CD4-positive, CD25-positive, alpha-beta regulatory T cell (primary cell): ENCODE measurements at regions not wholly inside any gene's neighbourhood (a gene's known extent, or its start where the extent isn't known, plus 50 kb on each side); places are given as distances from the start of the nearest gene placed in this dataset.

Source experiments
- ATAC-seq, 2 donors: fragments of 150-1000 bp; cut with Tn5 transposase; one replicate each; pipeline ENCODE4 v1.10.0; 2021; ENCODE audit warnings: low read depth in 2 of 2, moderate number of reproducible peaks in 2 of 2, moderate library complexity in 1 of 2
- DNase-seq, 3 donors: peaks; one replicate each; pipeline versions ENCODE4 v3.0.0 to v3.0.0-alpha.2; 2012 to 2022; ENCODE audit warnings: mixed read lengths in 1 of 3
- H3K27ac ChIP-seq: one replicate; pipeline ENCODE4 v1.7.0; 2013; ENCODE audit warnings: mild to moderate bottlenecking, low read length; ENCODE audit not compliant: insufficient read depth, poor library complexity, severe bottlenecking
- H3K27me3 ChIP-seq: one replicate; pipeline ENCODE4 v1.7.0; 2013; ENCODE audit warnings: low read length; ENCODE audit not compliant: control insufficient read depth, insufficient read depth
- H3K36me3 ChIP-seq: one replicate; pipeline ENCODE4 v1.7.0; 2013; ENCODE audit warnings: mild to moderate bottlenecking, low read length, moderate library complexity; ENCODE audit not compliant: control insufficient read depth, insufficient read depth
- H3K4me1 ChIP-seq: 2 replicates; pipeline ENCODE4 v1.7.0; 2013; ENCODE audit warnings: mild to moderate bottlenecking, low read length; ENCODE audit not compliant: insufficient read depth, control insufficient read depth, poor library complexity, severe bottlenecking
- H3K4me3 ChIP-seq: one replicate; pipeline ENCODE4 v1.7.0; 2013; ENCODE audit warnings: low read depth, mild to moderate bottlenecking, low read length, moderate library complexity
- H3K9me3 ChIP-seq, 2 experiments: 1 replicate in 1 of 2; 2 replicates in 1 of 2; pipeline ENCODE4 v1.7.0; 2013; ENCODE audit warnings: low read length in 2 of 2, mild to moderate bottlenecking in 1 of 2, moderate library complexity in 1 of 2; ENCODE audit not compliant: control insufficient read depth in 2 of 2
- H3K27ac Mint-ChIP-seq, 3 donors: one replicate each; pipeline ENCODE4 v1.8.0; 2020 to 2022; ENCODE audit warnings: mild to moderate bottlenecking in 3 of 3, mixed read lengths in 3 of 3, moderate library complexity in 2 of 3
- H3K27me3 Mint-ChIP-seq: one replicate; pipeline ENCODE4 v1.8.0; 2022; ENCODE audit warnings: mild to moderate bottlenecking, mixed read lengths
- H3K36me3 Mint-ChIP-seq: one replicate; pipeline ENCODE4 v1.8.0; 2020; ENCODE audit warnings: mixed read lengths
- H3K4me1 Mint-ChIP-seq, 4 donors: one replicate each; pipeline ENCODE4 v1.8.0; 2020 to 2022; ENCODE audit warnings: mixed read lengths in 4 of 4, mild to moderate bottlenecking in 1 of 4
- H3K4me3 Mint-ChIP-seq, 4 donors: one replicate each; pipeline ENCODE4 v1.8.0; 2020 to 2022; ENCODE audit warnings: mild to moderate bottlenecking in 4 of 4, mixed read lengths in 4 of 4, moderate library complexity in 3 of 4
- H3K9me3 Mint-ChIP-seq, 7 donors: one replicate each; pipeline ENCODE4 v1.8.0; 2020 to 2022; ENCODE audit warnings: mixed read lengths in 7 of 7, mild to moderate bottlenecking in 3 of 7, moderate library complexity in 2 of 7

DNA sequence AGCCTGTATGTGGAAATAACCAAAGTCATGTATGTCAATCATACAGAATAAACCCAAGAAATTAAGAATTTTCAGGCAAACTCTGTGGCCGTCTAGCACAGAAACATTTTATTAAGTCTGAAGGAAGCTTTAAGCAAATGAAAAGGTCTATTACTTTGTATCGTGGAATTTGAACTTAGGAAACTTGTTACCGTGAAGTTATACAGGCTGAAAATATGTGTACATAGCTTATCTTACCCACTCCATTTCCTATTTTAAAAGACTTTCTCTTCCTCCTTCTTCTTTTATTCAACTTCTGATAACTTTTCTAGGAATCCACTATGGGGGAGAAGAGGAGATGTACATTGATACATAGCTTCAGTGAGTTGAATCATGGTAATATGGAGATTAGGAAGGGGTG lies 108.3 kb downstream of the AGTR2 start:
- no peaks in the 10 kb centered on the region for H3K4me1 ChIP-seq
- Mint-ChIP-seq H3K4me3 (no peak overlapping the region), H3K9me3 (peaks cover 0 to 4% (median 2%) of the 10 kb centered on the region in 7 donors), H3K27me3 (no peaks in the 10 kb centered on the region), H3K27ac (no peak overlapping the region), H3K4me1 (no peaks in the 10 kb centered on the region), H3K36me3 (no peaks in the 10 kb centered on the region)
- no peaks in the 10 kb centered on the region for H3K36me3 ChIP-seq
- no peaks in the 10 kb centered on the region for H3K27me3 ChIP-seq
- DNase-seq (no peak), ATAC-seq (no peak)
- no peaks in the 10 kb centered on the region for H3K9me3 ChIP-seq
- no peak overlapping the region for H3K4me3 ChIP-seq
- H3K27ac ChIP-seq: no peak overlapping the region

GRCh38 chrX:116281106-116281505 lies 110.6 kb downstream of the AGTR2 start:
- no peaks in the 10 kb centered on the region for H3K36me3 Mint-ChIP-seq
- ATAC-seq: no peak
- Histone ChIP-seq H3K36me3 (no peaks in the 10 kb centered on the region), H3K27ac (no peak overlapping the region), H3K9me3 (no peaks in the 10 kb centered on the region), H3K27me3 (no peaks in the 10 kb centered on the region), H3K4me3 (no peak overlapping the region), H3K4me1 (no peaks in the 10 kb centered on the region)
- no peak overlapping the region for H3K27ac Mint-ChIP-seq
- no peaks in the 10 kb centered on the region for H3K4me1 Mint-ChIP-seq
- no peak overlapping the region for H3K4me3 Mint-ChIP-seq
- no peaks in the 10 kb centered on the region for H3K27me3 Mint-ChIP-seq
- peaks cover 0 to 4% (median 1%) of the 10 kb centered on the region in 7 donors for H3K9me3 Mint-ChIP-seq
- no peak for DNase-seq

- no peak for DNase-seq
- Mint-ChIP-seq H3K9me3 (peaks cover 0 to 4% (median 1%) of the 10 kb centered on the region in 7 donors), H3K27ac (no peak overlapping the region), H3K4me1 (no peaks in the 10 kb centered on the region), H3K36me3 (no peaks in the 10 kb centered on the region), H3K4me3 (no peak overlapping the region), H3K27me3 (no peaks in the 10 kb centered on the region)
- H3K36me3 ChIP-seq: no peaks in the 10 kb centered on the region
- H3K9me3 ChIP-seq: no peaks in the 10 kb centered on the region
- H3K27me3 ChIP-seq: no peaks in the 10 kb centered on the region
- ATAC-seq: no peak
- H3K27ac ChIP-seq: no peak overlapping the region
- no peak overlapping the region for H3K4me3 ChIP-seq
- H3K4me1 ChIP-seq: no peaks in the 10 kb centered on the region
Observed at GRCh38 chrX:116282751-116283150, 112.2 kb downstream of the AGTR2 start.

DNA sequence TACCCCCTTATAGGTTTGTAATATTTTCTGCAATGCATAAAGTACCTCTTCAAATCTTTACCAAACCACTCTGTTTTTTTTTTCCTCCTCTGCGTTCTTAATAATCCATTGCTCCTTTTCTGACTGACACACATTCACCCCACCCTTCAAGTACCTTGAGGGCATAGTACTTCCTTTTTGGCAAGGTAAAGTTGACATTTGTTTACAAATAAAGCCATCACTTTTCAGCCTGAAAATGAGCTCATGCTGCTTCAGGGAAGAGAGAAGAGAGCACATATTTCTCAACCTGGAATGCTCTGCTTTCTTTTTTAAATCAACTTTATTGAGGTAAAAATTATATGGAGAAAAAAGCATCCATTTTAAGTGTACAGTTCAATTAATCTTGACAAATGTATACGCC lies 113.9 kb downstream of the AGTR2 start:
- Mint-ChIP-seq H3K4me3 (no peak overlapping the region), H3K27ac (no peak overlapping the region), H3K36me3 (no peaks in the 10 kb centered on the region), H3K9me3 (peaks cover 0 to 7% (median 1%) of the 10 kb centered on the region in 7 donors), H3K27me3 (no peaks in the 10 kb centered on the region), H3K4me1 (no peaks in the 10 kb centered on the region)
- Histone ChIP-seq H3K27ac (no peak overlapping the region), H3K4me3 (no peak overlapping the region), H3K9me3 (no peaks in the 10 kb centered on the region), H3K4me1 (no peaks in the 10 kb centered on the region), H3K27me3 (no peaks in the 10 kb centered on the region), H3K36me3 (no peaks in the 10 kb centered on the region)
- DNase-seq (no peak), ATAC-seq (no peak)

GRCh38 chrX:116285501-116285900 lies 115.0 kb downstream of the AGTR2 start:
- no peak for ATAC-seq
- H3K9me3 ChIP-seq: no peaks in the 10 kb centered on the region
- H3K4me3 ChIP-seq: no peak overlapping the region
- H3K27me3 ChIP-seq: no peaks in the 10 kb centered on the region
- Mint-ChIP-seq H3K4me3 (no peak overlapping the region), H3K9me3 (peaks cover 0 to 6% (median 0%) of the 10 kb centered on the region in 7 donors), H3K27ac (no peak overlapping the region), H3K4me1 (no peaks in the 10 kb centered on the region), H3K27me3 (no peaks in the 10 kb centered on the region), H3K36me3 (no peaks in the 10 kb centered on the region)
- H3K27ac ChIP-seq: no peak overlapping the region
- no peak for DNase-seq
- H3K4me1 ChIP-seq: no peaks in the 10 kb centered on the region
- no peaks in the 10 kb centered on the region for H3K36me3 ChIP-seq

GRCh38 chrX:116289592-116289991 lies 119.0 kb downstream of the AGTR2 start:
- DNase-seq (no peak), ATAC-seq (no peak)
- Histone ChIP-seq H3K4me1 (no peaks in the 10 kb centered on the region), H3K9me3 (no peaks in the 10 kb centered on the region), H3K27ac (no peak overlapping the region), H3K27me3 (no peaks in the 10 kb centered on the region), H3K4me3 (no peak overlapping the region), H3K36me3 (no peaks in the 10 kb centered on the region)
- H3K36me3 Mint-ChIP-seq: no peaks in the 10 kb centered on the region
- peaks cover 0 to 4% (median 0%) of the 10 kb centered on the region in 7 donors for H3K9me3 Mint-ChIP-seq
- H3K27ac Mint-ChIP-seq: no peak overlapping the region
- H3K4me3 Mint-ChIP-seq: no peak overlapping the region
- H3K27me3 Mint-ChIP-seq: no peaks in the 10 kb centered on the region
- H3K4me1 Mint-ChIP-seq: no peaks in the 10 kb centered on the region

GRCh38 chrX:116290359-116290758 lies 119.8 kb downstream of the AGTR2 start:
- H3K27ac Mint-ChIP-seq: no peak overlapping the region
- Histone ChIP-seq H3K4me1 (no peaks in the 10 kb centered on the region), H3K9me3 (no peaks in the 10 kb centered on the region), H3K4me3 (no peak overlapping the region), H3K27me3 (no peaks in the 10 kb centered on the region), H3K27ac (no peak overlapping the region), H3K36me3 (no peaks in the 10 kb centered on the region)
- DNase-seq (no peak), ATAC-seq (no peak)
- peaks cover 0 to 5% (median 0%) of the 10 kb centered on the region in 7 donors for H3K9me3 Mint-ChIP-seq
- H3K4me1 Mint-ChIP-seq: no peaks in the 10 kb centered on the region
- no peak overlapping the region for H3K4me3 Mint-ChIP-seq
- no peaks in the 10 kb centered on the region for H3K36me3 Mint-ChIP-seq
- no peaks in the 10 kb centered on the region for H3K27me3 Mint-ChIP-seq

DNA sequence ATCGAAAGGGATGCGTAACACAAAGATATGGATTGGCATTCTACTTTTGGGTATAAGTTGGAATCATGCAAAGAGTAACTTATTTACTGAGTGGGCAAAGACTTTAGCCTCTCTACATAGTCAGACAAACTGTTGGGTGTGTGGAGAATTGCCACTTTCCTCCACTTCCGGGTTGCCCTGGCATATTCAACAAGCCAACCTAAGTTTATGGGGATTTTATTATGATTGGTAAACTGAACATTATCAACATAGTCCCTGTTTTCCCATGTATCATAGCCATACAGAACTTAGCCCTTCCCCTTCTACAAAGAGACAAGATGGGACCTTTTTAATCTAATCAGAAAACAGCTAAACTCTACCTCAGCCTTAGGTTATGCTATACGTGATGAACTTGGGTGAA lies 121.6 kb downstream of the AGTR2 start:
- no peak for ATAC-seq

More for the DNA sequence above, 121.6 kb downstream of the AGTR2 start:
- Mint-ChIP-seq H3K27me3 (no peaks in the 10 kb centered on the region), H3K9me3 (peaks cover 0 to 7% (median 0%) of the 10 kb centered on the region in 7 donors), H3K4me3 (no peak overlapping the region), H3K4me1 (no peaks in the 10 kb centered on the region), H3K36me3 (no peaks in the 10 kb centered on the region), H3K27ac (no peak overlapping the region)
- Histone ChIP-seq H3K4me1 (no peaks in the 10 kb centered on the region), H3K4me3 (no peak overlapping the region), H3K9me3 (no peaks in the 10 kb centered on the region), H3K36me3 (no peaks in the 10 kb centered on the region), H3K27ac (no peak overlapping the region), H3K27me3 (no peaks in the 10 kb centered on the region)
- DNase-seq: no peak
